ENCODE measurements at regions not wholly inside any gene's neighbourhood (a gene's known extent, or its start where the extent isn't known, plus 50 kb on each side); places are given as distances from the start of the nearest gene placed in this dataset.
A peak's percentile ranks its signal among the peaks of the same experiment; 100 is the strongest.
"Not testable (repeated sequence)": the region's sequence is repeated elsewhere in the genome, so short reads cannot be mapped to it uniquely, and the experiment has no call there.

DNA sequence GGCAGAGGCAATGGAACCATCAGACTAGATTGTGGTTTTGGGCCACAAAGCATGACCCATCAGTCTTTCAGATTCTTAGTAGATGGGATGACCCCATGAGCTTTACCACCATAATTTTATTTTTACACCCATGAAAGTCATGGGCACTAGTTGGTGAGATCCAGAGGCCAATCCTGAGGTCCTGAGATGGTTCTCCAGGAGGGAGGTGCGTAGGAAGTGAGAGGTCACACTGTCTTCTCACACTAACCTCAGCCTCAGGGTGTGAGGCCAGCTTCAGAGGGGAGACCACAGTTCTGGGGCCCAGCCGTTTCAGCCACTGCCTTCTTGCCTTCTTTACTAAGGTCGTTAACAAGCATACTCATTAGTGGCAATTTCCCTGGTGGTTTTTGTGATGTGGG is 106.4 kb downstream of the AKAP11 start:
- Histone ChIP-seq H3K4me3 (ENCODE audit: low read length) (peak overlapping the region; percentile 45), H3K9ac (ENCODE audit: low read length) (peak overlapping the region; percentile 36; the same call in 1 of the 2 replicates), H2AFZ (ENCODE audit: low read depth, low read length) (no peak overlapping the region), H3K9me3 (ENCODE audit: insufficient read depth, low read length) (no peaks in the 10 kb centered on the region; the same call in 1 of the 2 replicates), H3K4me2 (ENCODE audit: low read length) (peak overlapping the region; percentile 72), H3K36me3 (replicated peaks; ENCODE audit: low read depth, low read length) (no peaks in the 10 kb centered on the region), H3K79me2 (ENCODE audit: low read length) (no peaks in the 10 kb centered on the region), H3K27ac (ENCODE audit: low read length) (peak overlapping the region; percentile 82), H3K4me1 (ENCODE audit: low read length) (peaks cover 69% of the 10 kb centered on the region), H4K20me1 (ENCODE audit: insufficient read depth, low read length) (no peaks in the 10 kb centered on the region), H3K27me3 (ENCODE audit: low read depth, low read length) (no peaks in the 10 kb centered on the region)
- TF ChIP-seq, protein P1, sequence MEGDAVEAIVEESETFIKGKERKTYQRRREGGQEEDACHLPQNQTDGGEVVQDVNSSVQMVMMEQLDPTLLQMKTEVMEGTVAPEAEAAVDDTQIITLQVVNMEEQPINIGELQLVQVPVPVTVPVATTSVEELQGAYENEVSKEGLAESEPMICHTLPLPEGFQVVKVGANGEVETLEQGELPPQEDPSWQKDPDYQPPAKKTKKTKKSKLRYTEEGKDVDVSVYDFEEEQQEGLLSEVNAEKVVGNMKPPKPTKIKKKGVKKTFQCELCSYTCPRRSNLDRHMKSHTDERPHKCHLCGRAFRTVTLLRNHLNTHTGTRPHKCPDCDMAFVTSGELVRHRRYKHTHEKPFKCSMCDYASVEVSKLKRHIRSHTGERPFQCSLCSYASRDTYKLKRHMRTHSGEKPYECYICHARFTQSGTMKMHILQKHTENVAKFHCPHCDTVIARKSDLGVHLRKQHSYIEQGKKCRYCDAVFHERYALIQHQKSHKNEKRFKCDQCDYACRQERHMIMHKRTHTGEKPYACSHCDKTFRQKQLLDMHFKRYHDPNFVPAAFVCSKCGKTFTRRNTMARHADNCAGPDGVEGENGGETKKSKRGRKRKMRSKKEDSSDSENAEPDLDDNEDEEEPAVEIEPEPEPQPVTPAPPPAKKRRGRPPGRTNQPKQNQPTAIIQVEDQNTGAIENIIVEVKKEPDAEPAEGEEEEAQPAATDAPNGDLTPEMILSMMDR (IDR thresholded peaks at IDR 0.05; ENCODE audit: low read depth, low read length) = no peak
- TF ChIP-seq EZH2phosphoT487 (IDR thresholded peaks at IDR 0.05; ENCODE audit: low read depth) = no peak

DNA sequence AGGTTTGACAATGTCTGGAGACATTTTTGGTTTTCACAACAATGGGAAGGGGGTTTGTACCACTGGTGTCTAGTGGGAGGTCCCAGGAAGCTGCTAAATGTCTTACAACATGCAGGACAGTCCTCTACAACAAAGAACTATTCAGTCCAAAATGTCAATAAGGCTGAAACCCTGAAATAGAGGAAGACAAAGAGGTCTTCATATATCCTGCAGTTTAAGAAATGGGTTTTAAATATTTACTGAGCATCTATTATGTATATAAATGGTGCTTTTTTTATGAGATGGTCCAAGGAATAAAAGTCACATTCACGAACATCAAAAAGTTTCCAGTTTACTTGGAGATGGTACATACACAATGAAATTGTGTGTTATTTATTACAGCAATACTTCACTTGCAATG is 107.3 kb downstream of the AKAP11 start:
- H3K4me3 ChIP-seq (ENCODE audit: low read length) = no peak overlapping the region
- H3K27me3 ChIP-seq (ENCODE audit: low read depth, low read length) = no peaks in the 10 kb centered on the region
- H3K9me3 ChIP-seq (ENCODE audit: insufficient read depth, low read length) = no peaks in the 10 kb centered on the region; the same call in 1 of the 2 replicates
- no peaks in the 10 kb centered on the region for H3K36me3 ChIP-seq (replicated peaks; ENCODE audit: low read depth, low read length)
- H2AFZ ChIP-seq (ENCODE audit: low read depth, low read length) = no peak overlapping the region
- H3K4me2 ChIP-seq (ENCODE audit: low read length) = peak overlapping the region; percentile 85; the same call in 1 of the 2 replicates
- peaks cover 72% of the 10 kb centered on the region for H3K4me1 ChIP-seq (ENCODE audit: low read length)
- H3K27ac ChIP-seq (ENCODE audit: low read length) = peak overlapping the region; percentile 82; the same call in 1 of the 2 replicates
- TF ChIP-seq EZH2phosphoT487 (IDR thresholded peaks at IDR 0.05; ENCODE audit: low read depth) = no peak
- TF ChIP-seq, protein P1 (IDR thresholded peaks at IDR 0.05; ENCODE audit: low read depth, low read length) = no peak
- no peaks in the 10 kb centered on the region for H4K20me1 ChIP-seq (ENCODE audit: insufficient read depth, low read length)
- H3K9ac ChIP-seq (ENCODE audit: low read length) = no peak overlapping the region
- no peaks in the 10 kb centered on the region for H3K79me2 ChIP-seq (ENCODE audit: low read length)

DNA sequence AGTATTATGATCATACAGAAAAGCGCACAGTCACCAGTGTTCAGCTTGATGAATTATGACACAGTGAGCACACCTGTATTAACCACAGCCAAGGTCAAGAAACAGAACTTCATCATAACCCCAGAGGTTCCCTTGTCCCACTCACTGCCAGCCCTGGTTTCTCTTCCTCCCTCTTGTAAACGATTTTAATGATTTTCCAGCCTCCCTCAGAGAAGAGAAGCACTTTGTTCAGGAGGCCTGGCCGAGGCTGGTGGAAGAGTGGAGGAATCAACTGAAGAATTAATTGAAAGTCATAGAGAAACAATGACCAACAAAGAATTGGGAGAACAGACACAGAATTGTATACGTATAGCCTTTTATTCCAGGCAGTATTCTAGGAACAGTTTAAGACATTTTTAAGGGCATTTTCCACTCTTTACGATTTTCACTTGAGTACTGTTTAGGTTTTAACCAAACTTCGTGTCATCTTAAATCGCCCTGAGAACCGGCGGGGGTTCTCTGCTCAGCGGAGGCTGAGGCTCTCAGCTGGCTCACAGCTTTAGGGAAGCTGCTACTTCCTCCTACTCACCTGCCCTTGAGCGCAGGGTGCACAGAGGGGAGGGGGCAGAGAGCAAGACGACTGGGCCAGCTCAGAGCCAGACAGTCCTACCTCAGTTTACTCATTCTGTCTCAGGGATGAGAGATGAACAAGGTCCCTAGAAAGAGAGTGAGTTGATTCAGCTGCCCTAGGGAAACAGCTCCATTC is 108.6 kb downstream of the AKAP11 start:
- H2AFZ ChIP-seq (ENCODE audit: low read depth, low read length) = no peak overlapping the region
- H3K9ac ChIP-seq (ENCODE audit: low read length) = peak overlapping the region; percentile 58
- H3K9me3 ChIP-seq (ENCODE audit: insufficient read depth, low read length) = no peaks in the 10 kb centered on the region; the same call in 1 of the 2 replicates
- H3K4me1 ChIP-seq (ENCODE audit: low read length) = peaks cover 72% of the 10 kb centered on the region
- no peaks in the 10 kb centered on the region for H3K27me3 ChIP-seq (ENCODE audit: low read depth, low read length)
- H3K27ac ChIP-seq (ENCODE audit: low read length) = peak overlapping the region; percentile 81
- peak overlapping the region; percentile 66 for H3K4me3 ChIP-seq (ENCODE audit: low read length)
- peak overlapping the region; percentile 85 for H3K4me2 ChIP-seq (ENCODE audit: low read length)
- TF ChIP-seq, protein P1 (IDR thresholded peaks at IDR 0.05; ENCODE audit: low read depth, low read length) = no peak
- no peak for TF ChIP-seq EZH2phosphoT487 (IDR thresholded peaks at IDR 0.05; ENCODE audit: low read depth)
- no peaks in the 10 kb centered on the region for H4K20me1 ChIP-seq (ENCODE audit: insufficient read depth, low read length)
- H3K79me2 ChIP-seq (ENCODE audit: low read length) = no peaks in the 10 kb centered on the region
- H3K36me3 ChIP-seq (replicated peaks; ENCODE audit: low read depth, low read length) = no peaks in the 10 kb centered on the region

DNA sequence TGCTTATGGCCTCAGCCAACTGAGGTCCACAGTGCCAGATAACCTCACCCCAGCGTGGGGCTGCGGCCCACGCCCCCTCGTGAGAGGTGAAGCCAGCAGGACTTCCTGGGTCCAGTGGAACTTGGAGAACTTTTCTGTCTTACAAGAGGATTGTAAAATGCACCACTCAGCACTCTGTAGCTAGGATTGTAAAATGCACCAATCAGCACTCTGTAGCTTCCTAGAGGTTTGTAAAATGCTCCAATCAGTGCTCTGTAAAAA is 109.1 kb downstream of the AKAP11 start:
- no peak for TF ChIP-seq EZH2phosphoT487 (IDR thresholded peaks at IDR 0.05; ENCODE audit: low read depth)
- TF ChIP-seq, protein P1 (IDR thresholded peaks at IDR 0.05; ENCODE audit: low read depth, low read length) = no peak
- Histone ChIP-seq H3K36me3 (replicated peaks; ENCODE audit: low read depth, low read length) (no peaks in the 10 kb centered on the region), H3K4me1 (ENCODE audit: low read length) (peaks cover 72% of the 10 kb centered on the region), H3K9ac (ENCODE audit: low read length) (peak overlapping the region; percentile 58; the same call in 1 of the 2 replicates), H3K27ac (ENCODE audit: low read length) (peak overlapping the region; percentile 81), H3K4me2 (ENCODE audit: low read length) (peak overlapping the region; percentile 85), H3K4me3 (ENCODE audit: low read length) (peak overlapping the region; percentile 66), H3K9me3 (ENCODE audit: insufficient read depth, low read length) (no peaks in the 10 kb centered on the region; the same call in 1 of the 2 replicates), H4K20me1 (ENCODE audit: insufficient read depth, low read length) (no peaks in the 10 kb centered on the region), H3K27me3 (ENCODE audit: low read depth, low read length) (no peaks in the 10 kb centered on the region), H3K79me2 (ENCODE audit: low read length) (no peaks in the 10 kb centered on the region), H2AFZ (ENCODE audit: low read depth, low read length) (no peak overlapping the region)

DNA sequence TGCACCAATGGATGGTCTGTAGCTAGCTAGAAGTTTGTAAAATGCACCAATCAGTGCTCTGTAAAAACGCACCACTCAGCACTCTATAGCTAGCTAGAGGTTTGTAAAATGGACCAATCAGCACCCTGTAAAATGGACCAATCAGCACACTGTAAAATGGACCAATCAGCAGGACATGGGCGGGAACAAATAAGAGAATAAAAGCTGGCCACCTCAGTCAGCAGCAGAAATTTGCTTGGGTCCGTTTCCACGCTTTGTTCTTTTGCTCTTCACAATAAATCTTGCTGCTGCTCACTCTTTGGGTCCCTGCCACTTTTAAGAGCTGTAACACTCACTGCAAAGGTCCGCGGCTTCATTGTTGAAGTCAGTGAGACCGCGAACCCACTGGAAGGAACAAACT is 109.5 kb downstream of the AKAP11 start:
- not testable (repeated sequence) for H3K36me3 ChIP-seq (replicated peaks; ENCODE audit: low read depth, low read length); H3K79me2 ChIP-seq (ENCODE audit: low read length); H3K27me3 ChIP-seq (ENCODE audit: low read depth, low read length); H3K9ac ChIP-seq (ENCODE audit: low read length); H2AFZ ChIP-seq (ENCODE audit: low read depth, low read length); H3K9me3 ChIP-seq (ENCODE audit: insufficient read depth, low read length); H4K20me1 ChIP-seq (ENCODE audit: insufficient read depth, low read length); H3K4me3 ChIP-seq (ENCODE audit: low read length)
- Histone ChIP-seq H3K4me2 (ENCODE audit: low read length) (peak overlapping the region; percentile 36), H3K27ac (ENCODE audit: low read length) (peak overlapping the region; percentile 81; the same call in 1 of the 2 replicates), H3K4me1 (ENCODE audit: low read length) (peaks cover 70% of the 10 kb centered on the region)

All from OCI-LY3 (cell line).